Gastrocnemius medialis (tissue), 4 donors: ENCODE measurements at regions not wholly inside any gene's neighbourhood (a gene's known extent, or its start where the extent isn't known, plus 50 kb on each side); places are given as distances from the start of the nearest gene placed in this dataset.
"Not testable (repeated sequence)": the region's sequence is repeated elsewhere in the genome, so short reads cannot be mapped to it uniquely, and the experiment has no call there.

Experiments used
- ATAC-seq, 2 donors: fragments of 150-250 bp; one replicate each; pipeline ENCODE4 v1.9.1; 2016
- DNase-seq, 2 donors: peaks; one replicate each; pipeline ENCODE4 v3.0.0-alpha.2; 2019
- H3K27ac ChIP-seq, 4 donors: fragments of 200-600 bp; sonication (generic); 1 replicate in 1 of 4; 2 replicates in 3 of 4; pipeline ENCODE4 v1.5.1; 2016 to 2018; ENCODE audit warnings: mild to moderate bottlenecking in 2 of 4, moderate library complexity in 1 of 4
- H3K27me3 ChIP-seq, 3 donors: fragments of 200-600 bp; sonication (generic) in 2 of 3; 1 replicate in 1 of 3; 2 replicates in 2 of 3; pipeline versions ENCODE4 v1.5.1 to v1.6.0; 2016 to 2019; ENCODE audit warnings: mild to moderate bottlenecking in 1 of 3, moderate library complexity in 1 of 3
- H3K36me3 ChIP-seq, 2 donors: fragments of 200-600 bp; sonication (generic) in 1 of 2; one replicate each; pipeline ENCODE4 v1.5.1; 2017 to 2018
- H3K4me1 ChIP-seq, 2 donors: fragments of 200-600 bp; sonication (generic) in 1 of 2; one replicate each; pipeline ENCODE4 v1.5.1; 2016 to 2017; ENCODE audit warnings: mild to moderate bottlenecking in 2 of 2
- H3K4me3 ChIP-seq, 4 donors: fragments of 200-600 bp; sonication (generic) in 3 of 4; 1 replicate in 1 of 4; 2 replicates in 3 of 4; pipeline ENCODE4 v1.5.1; 2016 to 2019; ENCODE audit warnings: mild to moderate bottlenecking in 2 of 4
- H3K9me3 ChIP-seq, 3 donors: fragments of 200-600 bp; sonication (generic) in 2 of 3; 1 replicate in 1 of 3; 2 replicates in 2 of 3; pipeline ENCODE4 v1.5.1; 2016 to 2019
- CTCF ChIP-seq, 5 experiments: fragments of 450-650 bp in 3 of 5; fragments of 200-600 bp in 2 of 5; sonication (generic) in 2 of 5; IDR thresholded peaks in 4 of 5; conservative IDR thresholded peaks in 1 of 5; 1 replicate in 4 of 5; 2 replicates in 1 of 5; pipeline ENCODE4 v1.5.1; 2016 to 2019; ENCODE audit warnings: antibody characterized with exemption in 5 of 5, mild to moderate bottlenecking in 3 of 5, moderate library complexity in 3 of 5
- POLR2A ChIP-seq, 2 donors: fragments of 450-650 bp; IDR thresholded peaks; one replicate each; pipeline ENCODE4 v1.6.1; 2017; ENCODE audit warnings: antibody characterized with exemption in 2 of 2, mild to moderate bottlenecking in 2 of 2, moderate library complexity in 2 of 2
- in situ Hi-C, 4 donors: fragments of 200-750 bp; cut with MboI; loops; one replicate each; pipeline versions ENCODE4 v1.15.0 to v1.8.0; 2017; ENCODE audit warnings: low sequenced_read_pairs in 4 of 4
- intact Hi-C: fragments of 100-400 bp; cut with DNase I; formaldehyde crosslinking; loops from one replicate; pipeline ENCODE4 v1.15.1; 2023; ENCODE audit warnings: low total_unique reads

- no peak for DNase-seq
- H3K9me3 ChIP-seq, result no peaks in the 10 kb centered on the region
- TF ChIP-seq POLR2A (IDR thresholded peaks at IDR 0.05) (no peak), CTCF (IDR thresholded peaks at IDR 0.05 in 4 of 5, conservative IDR thresholded peaks at IDR 0.05 in 1 of 5) (no peak)
- no peaks in the 10 kb centered on the region for H3K36me3 ChIP-seq
- in situ Hi-C loops (no loop called here), intact Hi-C loops (no loop called here)
- no peaks in the 10 kb centered on the region for H3K4me1 ChIP-seq
- H3K27ac ChIP-seq, result no peak overlapping the region
- no peaks in the 10 kb centered on the region for H3K27me3 ChIP-seq
- no peak for ATAC-seq
- no peak overlapping the region for H3K4me3 ChIP-seq
Measured at GRCh38 chr14:27315947-27316346, 718.1 kb upstream of the NOVA1 start.

GRCh38 chr14:27318774-27319420 lies 721.1 kb upstream of the NOVA1 start:
- Histone ChIP-seq H3K36me3 (no peaks in the 10 kb centered on the region), H3K4me3 (no peak overlapping the region), H3K9me3 (no peaks in the 10 kb centered on the region), H3K4me1 (no peaks in the 10 kb centered on the region), H3K27ac (no peak overlapping the region), H3K27me3 (no peaks in the 10 kb centered on the region)
- intact Hi-C loops, result no loop called here
- ATAC-seq (no peak), DNase-seq (no peak)
- TF ChIP-seq CTCF (IDR thresholded peaks at IDR 0.05 in 4 of 5, conservative IDR thresholded peaks at IDR 0.05 in 1 of 5) (no peak), POLR2A (IDR thresholded peaks at IDR 0.05) (no peak)
- in situ Hi-C loops, result no loop called here

- no peaks in the 10 kb centered on the region for H3K27me3 ChIP-seq
- ATAC-seq (no peak), DNase-seq (no peak)
- no peak for TF ChIP-seq CTCF (IDR thresholded peaks at IDR 0.05 in 4 of 5, conservative IDR thresholded peaks at IDR 0.05 in 1 of 5)
- TF ChIP-seq POLR2A (IDR thresholded peaks at IDR 0.05), result no peak
- intact Hi-C loops (no loop called here), in situ Hi-C loops (no loop called here)
- H3K4me1 ChIP-seq, result no peaks in the 10 kb centered on the region
- H3K27ac ChIP-seq, result no peak overlapping the region
- H3K4me3 ChIP-seq, result no peak overlapping the region
- H3K36me3 ChIP-seq, result no peaks in the 10 kb centered on the region
- peaks cover 0 to 6% (median 0%) of the 10 kb centered on the region in 3 donors for H3K9me3 ChIP-seq
Measured at GRCh38 chr14:27320261-27320660, 722.4 kb upstream of the NOVA1 start.

- H3K4me3 ChIP-seq, result no peak overlapping the region
- DNase-seq, result no peak
- intact Hi-C loops, result no loop called here
- no peaks in the 10 kb centered on the region for H3K27me3 ChIP-seq
- no peaks in the 10 kb centered on the region for H3K4me1 ChIP-seq
- in situ Hi-C loops, result no loop called here
- H3K36me3 ChIP-seq, result no peaks in the 10 kb centered on the region
- TF ChIP-seq CTCF (IDR thresholded peaks at IDR 0.05 in 4 of 5, conservative IDR thresholded peaks at IDR 0.05 in 1 of 5) (no peak), POLR2A (IDR thresholded peaks at IDR 0.05) (no peak)
- no peak for ATAC-seq
- peaks cover 0 to 8% (median 0%) of the 10 kb centered on the region in 3 donors for H3K9me3 ChIP-seq
- H3K27ac ChIP-seq, result no peak overlapping the region
Measured at GRCh38 chr14:27327095-27327494, 729.3 kb upstream of the NOVA1 start.

GRCh38 chr14:27338012-27338411 lies 740.2 kb upstream of the NOVA1 start:
- in situ Hi-C loops, result no loop called here
- H3K4me3 ChIP-seq, result no peak overlapping the region
- no peak for TF ChIP-seq CTCF (IDR thresholded peaks at IDR 0.05 in 4 of 5, conservative IDR thresholded peaks at IDR 0.05 in 1 of 5)
- TF ChIP-seq POLR2A (IDR thresholded peaks at IDR 0.05), result no peak
- no peaks in the 10 kb centered on the region for H3K27me3 ChIP-seq
- H3K4me1 ChIP-seq, result no peaks in the 10 kb centered on the region
- no peak for DNase-seq
- intact Hi-C loops, result no loop called here
- no peaks in the 10 kb centered on the region for H3K36me3 ChIP-seq
- H3K27ac ChIP-seq, result no peak overlapping the region
- ATAC-seq, result no peak
- no peaks in the 10 kb centered on the region for H3K9me3 ChIP-seq

- in situ Hi-C loops, H3K36me3 ChIP-seq, H3K4me1 ChIP-seq, H3K27ac ChIP-seq, H3K4me3 ChIP-seq, H3K9me3 ChIP-seq, DNase-seq, ATAC-seq, intact Hi-C loops, H3K27me3 ChIP-seq: not testable (repeated sequence)
Measured at GRCh38 chr14:27363036-27363435, 765.2 kb upstream of the NOVA1 start.
